ENCODE measurements at regions not wholly inside any gene's neighbourhood (a gene's known extent, or its start where the extent isn't known, plus 50 kb on each side); places are given as distances from the start of the nearest gene placed in this dataset.
A peak's percentile ranks its signal among the peaks of the same experiment; 100 is the strongest.

DNA sequence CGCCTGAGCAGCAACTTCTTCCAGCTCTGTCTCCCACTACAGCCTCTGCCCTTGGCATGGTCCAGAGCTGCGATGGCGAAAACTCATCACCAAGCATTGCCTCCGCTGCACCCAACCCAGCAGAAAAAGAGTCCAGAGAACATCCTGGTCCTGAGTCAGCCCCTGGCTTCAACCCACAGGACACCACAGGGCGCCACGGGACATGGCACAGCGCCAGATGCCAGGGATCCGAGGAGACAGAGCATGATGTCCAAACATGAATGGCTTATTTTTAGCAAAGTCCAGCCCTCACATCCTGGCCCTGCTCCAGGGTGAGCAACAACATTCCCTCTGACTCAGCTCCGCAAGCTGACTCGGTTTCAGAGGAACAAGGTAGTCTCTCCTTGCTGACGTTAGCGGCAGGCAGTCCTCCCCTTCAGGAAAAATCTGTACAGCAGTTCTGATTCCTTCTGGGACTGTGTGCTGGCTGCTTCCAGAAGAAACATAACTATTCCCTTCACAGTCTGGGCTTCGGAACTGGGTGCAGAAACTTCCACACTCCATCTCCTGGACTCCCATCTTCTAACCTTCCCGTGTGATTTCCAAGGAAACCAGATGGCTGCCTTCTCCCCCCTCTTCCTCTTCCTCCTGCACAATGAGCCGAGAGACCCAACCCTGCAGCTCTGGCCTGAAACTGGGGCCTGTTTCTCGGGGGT is 131.3 kb downstream of the TOMM20 start (continued):
- peak; percentile 47 to 99 for TF ChIP-seq EP300 (IDR thresholded peaks at IDR 0.05; ENCODE audit: borderline replicate concordance in 1 of 2, low read depth in 1 of 2, low read length in 1 of 2)
- TF ChIP-seq, protein P1, sequence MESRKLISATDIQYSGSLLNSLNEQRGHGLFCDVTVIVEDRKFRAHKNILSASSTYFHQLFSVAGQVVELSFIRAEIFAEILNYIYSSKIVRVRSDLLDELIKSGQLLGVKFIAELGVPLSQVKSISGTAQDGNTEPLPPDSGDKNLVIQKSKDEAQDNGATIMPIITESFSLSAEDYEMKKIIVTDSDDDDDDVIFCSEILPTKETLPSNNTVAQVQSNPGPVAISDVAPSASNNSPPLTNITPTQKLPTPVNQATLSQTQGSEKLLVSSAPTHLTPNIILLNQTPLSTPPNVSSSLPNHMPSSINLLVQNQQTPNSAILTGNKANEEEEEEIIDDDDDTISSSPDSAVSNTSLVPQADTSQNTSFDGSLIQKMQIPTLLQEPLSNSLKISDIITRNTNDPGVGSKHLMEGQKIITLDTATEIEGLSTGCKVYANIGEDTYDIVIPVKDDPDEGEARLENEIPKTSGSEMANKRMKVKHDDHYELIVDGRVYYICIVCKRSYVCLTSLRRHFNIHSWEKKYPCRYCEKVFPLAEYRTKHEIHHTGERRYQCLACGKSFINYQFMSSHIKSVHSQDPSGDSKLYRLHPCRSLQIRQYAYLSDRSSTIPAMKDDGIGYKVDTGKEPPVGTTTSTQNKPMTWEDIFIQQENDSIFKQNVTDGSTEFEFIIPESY (IDR thresholded peaks at IDR 0.05; ENCODE audit: borderline replicate concordance, low read depth), result peak; percentile 92
- peak; percentile 100 for TF ChIP-seq NFIC (IDR thresholded peaks at IDR 0.05; ENCODE audit: borderline replicate concordance)
- TF ChIP-seq, protein P2, sequence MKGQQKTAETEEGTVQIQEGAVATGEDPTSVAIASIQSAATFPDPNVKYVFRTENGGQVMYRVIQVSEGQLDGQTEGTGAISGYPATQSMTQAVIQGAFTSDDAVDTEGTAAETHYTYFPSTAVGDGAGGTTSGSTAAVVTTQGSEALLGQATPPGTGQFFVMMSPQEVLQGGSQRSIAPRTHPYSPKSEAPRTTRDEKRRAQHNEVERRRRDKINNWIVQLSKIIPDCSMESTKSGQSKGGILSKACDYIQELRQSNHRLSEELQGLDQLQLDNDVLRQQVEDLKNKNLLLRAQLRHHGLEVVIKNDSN (IDR thresholded peaks at IDR 0.05; ENCODE audit: borderline replicate concordance, low read depth), result peak; percentile 60; the same call in 1 of the 2 replicates
- TF ChIP-seq TAF1 (IDR thresholded peaks at IDR 0.05; ENCODE audit: borderline replicate concordance, low read depth, low read length), result no peak
- TF ChIP-seq ELF1 (IDR thresholded peaks at IDR 0.05), result peak; percentile 45; the same call in 1 of the 2 replicates
- TF ChIP-seq MEF2A (IDR thresholded peaks at IDR 0.05; ENCODE audit: borderline replicate concordance, low read depth), result peak; percentile 100
- TF ChIP-seq TCF12 (IDR thresholded peaks at IDR 0.05), result peak; percentile 98
- TF ChIP-seq, protein P3, sequence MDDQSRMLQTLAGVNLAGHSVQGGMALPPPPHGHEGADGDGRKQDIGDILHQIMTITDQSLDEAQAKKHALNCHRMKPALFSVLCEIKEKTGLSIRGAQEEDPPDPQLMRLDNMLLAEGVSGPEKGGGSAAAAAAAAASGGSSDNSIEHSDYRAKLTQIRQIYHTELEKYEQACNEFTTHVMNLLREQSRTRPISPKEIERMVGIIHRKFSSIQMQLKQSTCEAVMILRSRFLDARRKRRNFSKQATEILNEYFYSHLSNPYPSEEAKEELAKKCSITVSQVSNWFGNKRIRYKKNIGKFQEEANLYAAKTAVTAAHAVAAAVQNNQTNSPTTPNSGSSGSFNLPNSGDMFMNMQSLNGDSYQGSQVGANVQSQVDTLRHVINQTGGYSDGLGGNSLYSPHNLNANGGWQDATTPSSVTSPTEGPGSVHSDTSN (IDR thresholded peaks at IDR 0.05), result peak; percentile 92
- TF ChIP-seq FOSL2 (IDR thresholded peaks at IDR 0.05; ENCODE audit: borderline replicate concordance, low read depth), result peak; percentile 98
- no peak for TF ChIP-seq MXI1 (IDR thresholded peaks at IDR 0.05; ENCODE audit: low read depth, low read length)
- TF ChIP-seq, protein P4, sequence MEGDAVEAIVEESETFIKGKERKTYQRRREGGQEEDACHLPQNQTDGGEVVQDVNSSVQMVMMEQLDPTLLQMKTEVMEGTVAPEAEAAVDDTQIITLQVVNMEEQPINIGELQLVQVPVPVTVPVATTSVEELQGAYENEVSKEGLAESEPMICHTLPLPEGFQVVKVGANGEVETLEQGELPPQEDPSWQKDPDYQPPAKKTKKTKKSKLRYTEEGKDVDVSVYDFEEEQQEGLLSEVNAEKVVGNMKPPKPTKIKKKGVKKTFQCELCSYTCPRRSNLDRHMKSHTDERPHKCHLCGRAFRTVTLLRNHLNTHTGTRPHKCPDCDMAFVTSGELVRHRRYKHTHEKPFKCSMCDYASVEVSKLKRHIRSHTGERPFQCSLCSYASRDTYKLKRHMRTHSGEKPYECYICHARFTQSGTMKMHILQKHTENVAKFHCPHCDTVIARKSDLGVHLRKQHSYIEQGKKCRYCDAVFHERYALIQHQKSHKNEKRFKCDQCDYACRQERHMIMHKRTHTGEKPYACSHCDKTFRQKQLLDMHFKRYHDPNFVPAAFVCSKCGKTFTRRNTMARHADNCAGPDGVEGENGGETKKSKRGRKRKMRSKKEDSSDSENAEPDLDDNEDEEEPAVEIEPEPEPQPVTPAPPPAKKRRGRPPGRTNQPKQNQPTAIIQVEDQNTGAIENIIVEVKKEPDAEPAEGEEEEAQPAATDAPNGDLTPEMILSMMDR (IDR thresholded peaks at IDR 0.05), result no peak
- peak; percentile 73; the same call in 1 of the 2 replicates for TF ChIP-seq SIN3A (IDR thresholded peaks at IDR 0.05; ENCODE audit: borderline replicate concordance, low read depth, low read length)

DNA sequence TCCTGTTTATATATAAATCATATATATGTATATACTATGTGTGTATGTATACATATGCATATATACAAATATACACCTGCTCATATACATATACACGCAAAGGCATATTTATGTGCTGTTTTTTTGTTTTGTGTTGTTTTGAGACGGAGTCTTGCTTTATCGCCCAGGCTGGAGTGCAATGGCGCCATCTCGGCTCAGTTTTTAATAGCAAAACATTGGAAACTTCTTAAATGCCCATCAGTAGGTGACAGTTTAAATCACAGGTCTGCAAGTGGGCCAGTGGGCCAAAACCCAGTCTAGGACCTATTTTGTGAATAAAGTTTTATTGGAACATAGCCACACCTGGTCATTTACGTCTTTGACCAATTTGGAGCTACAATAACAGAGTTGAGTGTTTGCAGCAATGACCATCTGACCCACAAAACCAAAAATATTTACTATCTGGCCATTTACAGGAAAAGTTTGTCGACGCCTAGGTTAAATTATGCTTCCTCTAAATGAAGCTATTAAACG is 132.3 kb downstream of the TOMM20 start:
- Histone ChIP-seq H3K79me2 (ENCODE audit: insufficient read depth) (no peaks in the 10 kb centered on the region), H3K9me2 (no peaks in the 10 kb centered on the region), H3K27ac (ENCODE audit: low read depth in 2 of 2, low read length in 1 of 2) (peak overlapping the region; percentile 88 to 98; a peak in 3 of 4 replicates), H3K4me3 (ENCODE audit: low read depth in 2 of 2, low read length in 1 of 2) (no peak overlapping the region), H3F3A (replicated peaks; ENCODE audit: insufficient read depth) (peaks cover 23% of the 10 kb centered on the region), H3K9ac (peak overlapping the region; percentile 70; the same call in 1 of the 2 replicates), H2AFZ (ENCODE audit: low read depth) (no peak overlapping the region), H3K9me3 (no peaks in the 10 kb centered on the region), H3K4me2 (peak overlapping the region; percentile 60; the same call in 1 of the 2 replicates), H4K20me1 (ENCODE audit: insufficient read depth) (no peaks in the 10 kb centered on the region), H3K27me3 (ENCODE audit: insufficient read depth) (no peaks in the 10 kb centered on the region), H3K4me1 (ENCODE audit: control insufficient read depth in 1 of 2, insufficient read depth in 2 of 2, low read depth in 1 of 2, low read length in 1 of 2) (peaks cover 15 to 17% of the 10 kb centered on the region in 2 experiments), H3K36me3 (replicated peaks in 1 of 2; ENCODE audit: control insufficient read depth in 1 of 2, insufficient read depth in 2 of 2, low read length in 1 of 2) (no peaks in the 10 kb centered on the region)
- ChIA-PET CTCF (interaction anchor here (1.9 kb wide), 1 partner anchor 13 kb away, joined by 5 read pairs; no protein-coding TSS in a partner anchor), POLR2A (no interaction called here)
- 94% methylated on average over 9 of the region's 9 CpGs for WGBS (ENCODE audit: low lambda C conversion rate)
- no peak for DNase-seq
- TF ChIP-seq RAD21 (IDR thresholded peaks at IDR 0.05; ENCODE audit: low read length) (no peak), EP300 (IDR thresholded peaks at IDR 0.05; ENCODE audit: borderline replicate concordance in 1 of 2, low read depth in 1 of 2, low read length in 1 of 2) (no peak), FOXJ3 (CRISPR knock-in tag; IDR thresholded peaks at IDR 0.05) (no peak), RXRA (IDR thresholded peaks at IDR 0.05; ENCODE audit: borderline replicate concordance, low read depth) (no peak), YY1 (IDR thresholded peaks at IDR 0.05; ENCODE audit: low read depth) (no peak), FOSL2 (IDR thresholded peaks at IDR 0.05; ENCODE audit: borderline replicate concordance, low read depth) (no peak), ELF1 (IDR thresholded peaks at IDR 0.05) (no peak), SMC3 (IDR thresholded peaks at IDR 0.05; ENCODE audit: low read depth, low read length) (no peak), MXI1 (IDR thresholded peaks at IDR 0.05; ENCODE audit: low read depth, low read length) (no peak), SIN3A (IDR thresholded peaks at IDR 0.05; ENCODE audit: borderline replicate concordance, low read depth, low read length) (no peak), GABPA (IDR thresholded peaks at IDR 0.05; ENCODE audit: low read depth) (no peak)
- TF ChIP-seq, protein P2 (IDR thresholded peaks at IDR 0.05; ENCODE audit: borderline replicate concordance, low read depth), result no peak

Measured in SK-N-SH (cell line).